ENCODE measurements at regions not wholly inside any gene's neighbourhood (a gene's known extent, or its start where the extent isn't known, plus 50 kb on each side); places are given as distances from the start of the nearest gene placed in this dataset.

DNA sequence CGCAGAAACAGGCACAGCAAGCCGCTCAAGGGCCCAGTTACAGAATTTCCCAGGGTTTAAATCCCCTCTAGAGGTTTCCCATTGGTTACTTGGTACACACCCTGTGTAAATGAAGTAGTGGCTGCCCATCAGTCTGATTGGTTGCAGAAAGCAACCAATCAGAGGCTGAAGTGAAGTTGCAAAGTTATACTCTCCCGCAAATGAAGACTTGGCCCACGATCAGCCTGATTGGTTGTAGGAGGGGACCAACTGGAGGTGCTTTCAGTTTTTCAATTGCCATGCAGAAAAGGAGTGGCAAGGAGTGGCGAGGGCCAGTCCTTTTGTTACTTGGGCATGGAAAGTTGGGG is 909.2 kb upstream of the AUTS2 start:
- no peak overlapping the region for H3K4me2 ChIP-seq (ENCODE audit: insufficient read depth, low read length)
- no peaks in the 10 kb centered on the region for H3K27me3 ChIP-seq (ENCODE audit: insufficient read depth, low read length, poor library complexity)
- TF ChIP-seq CTCF (IDR thresholded peaks at IDR 0.05; ENCODE audit: borderline replicate concordance, extremely low read depth, low read length, poor library complexity, severe bottlenecking) (no peak), EZH2 (IDR thresholded peaks at IDR 0.05; ENCODE audit: borderline replicate concordance, low read depth, low read length, severe bottlenecking) (no peak)

GRCh38 chr7:68691261-68692216 is 906.7 kb upstream of the AUTS2 start:
- no peak overlapping the region for H2AFZ ChIP-seq (ENCODE audit: low read depth, low read length)
- TF ChIP-seq CTCF (IDR thresholded peaks at IDR 0.05; ENCODE audit: borderline replicate concordance, extremely low read depth, low read length, poor library complexity, severe bottlenecking) (no peak), EZH2 (IDR thresholded peaks at IDR 0.05; ENCODE audit: borderline replicate concordance, low read depth, low read length, severe bottlenecking) (no peak)
- ATAC-seq (ENCODE audit: insufficient read depth, low read depth) (no peak), DNase-seq (no peak)
- no peak overlapping the region for H3K4me3 ChIP-seq (ENCODE audit: low read depth in 1 of 2, low read length in 2 of 2)
- H3K4me1 ChIP-seq (ENCODE audit: insufficient read depth, low read length): no peaks in the 10 kb centered on the region
- H3K4me2 ChIP-seq (ENCODE audit: insufficient read depth, low read length): no peak overlapping the region
- H3K9me3 ChIP-seq (ENCODE audit: insufficient read depth, low read length, severe bottlenecking): no peaks in the 10 kb centered on the region
- H3K79me2 ChIP-seq (ENCODE audit: insufficient read depth, low read length): no peaks in the 10 kb centered on the region
- H3K27me3 ChIP-seq (ENCODE audit: insufficient read depth, low read length, poor library complexity): no peaks in the 10 kb centered on the region
- H3K27ac ChIP-seq (ENCODE audit: low read length): no peak overlapping the region
- no peaks in the 10 kb centered on the region for H3K36me3 ChIP-seq (ENCODE audit: insufficient read depth, low read length)
- no peaks in the 10 kb centered on the region for H4K20me1 ChIP-seq (ENCODE audit: insufficient read depth, low read length)
- H3K9ac ChIP-seq (ENCODE audit: low read depth, low read length): no peak overlapping the region

More for the DNA sequence above, 909.2 kb upstream of the AUTS2 start:
- Histone ChIP-seq H2AFZ (ENCODE audit: low read depth, low read length) (no peak overlapping the region), H3K4me3 (ENCODE audit: low read depth in 1 of 2, low read length in 2 of 2) (no peak overlapping the region), H3K4me1 (ENCODE audit: insufficient read depth, low read length) (no peaks in the 10 kb centered on the region), H4K20me1 (ENCODE audit: insufficient read depth, low read length) (no peaks in the 10 kb centered on the region), H3K79me2 (ENCODE audit: insufficient read depth, low read length) (no peaks in the 10 kb centered on the region), H3K9ac (ENCODE audit: low read depth, low read length) (no peak overlapping the region), H3K9me3 (ENCODE audit: insufficient read depth, low read length, severe bottlenecking) (no peaks in the 10 kb centered on the region), H3K36me3 (ENCODE audit: insufficient read depth, low read length) (no peaks in the 10 kb centered on the region), H3K27ac (ENCODE audit: low read length) (no peak overlapping the region)
- ATAC-seq (ENCODE audit: insufficient read depth, low read depth) (no peak), DNase-seq (no peak)

- Histone ChIP-seq H3K9me3 (ENCODE audit: insufficient read depth, low read length, severe bottlenecking) (no peaks in the 10 kb centered on the region), H3K4me3 (ENCODE audit: low read depth in 1 of 2, low read length in 2 of 2) (no peak overlapping the region), H2AFZ (ENCODE audit: low read depth, low read length) (no peak overlapping the region), H3K4me1 (ENCODE audit: insufficient read depth, low read length) (no peaks in the 10 kb centered on the region), H3K27ac (ENCODE audit: low read length) (no peak overlapping the region), H4K20me1 (ENCODE audit: insufficient read depth, low read length) (no peaks in the 10 kb centered on the region), H3K79me2 (ENCODE audit: insufficient read depth, low read length) (no peaks in the 10 kb centered on the region), H3K4me2 (ENCODE audit: insufficient read depth, low read length) (no peak overlapping the region), H3K27me3 (ENCODE audit: insufficient read depth, low read length, poor library complexity) (no peaks in the 10 kb centered on the region), H3K9ac (ENCODE audit: low read depth, low read length) (no peak overlapping the region), H3K36me3 (ENCODE audit: insufficient read depth, low read length) (no peaks in the 10 kb centered on the region)
- DNase-seq (no peak), ATAC-seq (ENCODE audit: insufficient read depth, low read depth) (no peak)
- no peak for TF ChIP-seq CTCF (IDR thresholded peaks at IDR 0.05; ENCODE audit: borderline replicate concordance, extremely low read depth, low read length, poor library complexity, severe bottlenecking)
These were observed 905.8 kb upstream of the AUTS2 start for GRCh38 chr7:68692511-68692910.

Data from DND-41 (cell line).